ENCODE measurements at regions not wholly inside any gene's neighbourhood (a gene's known extent, or its start where the extent isn't known, plus 50 kb on each side); places are given as distances from the start of the nearest gene placed in this dataset.

GRCh38 chrX:16067886-16068515 lies 55.4 kb upstream of the GRPR start:
- Histone ChIP-seq H3K4me1 (ENCODE audit: insufficient read depth, low read length, severe bottlenecking) (no peaks in the 10 kb centered on the region), H3K4me2 (ENCODE audit: low read length) (no peak overlapping the region), H3K36me3 (ENCODE audit: insufficient read depth, low read length) (no peaks in the 10 kb centered on the region), H3K27ac (ENCODE audit: low read depth, low read length, poor library complexity, severe bottlenecking) (no peak overlapping the region), H3F3A (ENCODE audit: insufficient read depth, low read length) (no peaks in the 10 kb centered on the region), H2AFZ (ENCODE audit: low read length) (no peak overlapping the region), H3K4me3 (ENCODE audit: low read depth, low read length, poor library complexity, severe bottlenecking) (no peak overlapping the region), H3K9me2 (ENCODE audit: low read depth, low read length) (no peaks in the 10 kb centered on the region), H3K9ac (ENCODE audit: low read length) (no peak overlapping the region), H3K27me3 (ENCODE audit: insufficient read depth, low read length) (no peaks in the 10 kb centered on the region), H3K9me3 (ENCODE audit: low read length) (no peaks in the 10 kb centered on the region), H4K20me1 (ENCODE audit: insufficient read depth, low read length) (no peaks in the 10 kb centered on the region), H3K79me2 (ENCODE audit: insufficient read depth, low read length) (no peaks in the 10 kb centered on the region)
- no peak for TF ChIP-seq EZH2 (IDR thresholded peaks at IDR 0.05; ENCODE audit: borderline replicate concordance, low read length)

- Histone ChIP-seq H4K20me1 (ENCODE audit: insufficient read depth, low read length) (no peaks in the 10 kb centered on the region), H3K4me1 (ENCODE audit: insufficient read depth, low read length, severe bottlenecking) (no peaks in the 10 kb centered on the region), H3K36me3 (ENCODE audit: insufficient read depth, low read length) (no peaks in the 10 kb centered on the region), H3K27ac (ENCODE audit: low read depth, low read length, poor library complexity, severe bottlenecking) (no peak overlapping the region), H3K4me2 (ENCODE audit: low read length) (no peak overlapping the region), H3K4me3 (ENCODE audit: low read depth, low read length, poor library complexity, severe bottlenecking) (no peak overlapping the region), H3K79me2 (ENCODE audit: insufficient read depth, low read length) (no peaks in the 10 kb centered on the region), H3K9ac (ENCODE audit: low read length) (no peak overlapping the region), H3K9me3 (ENCODE audit: low read length) (no peaks in the 10 kb centered on the region), H2AFZ (ENCODE audit: low read length) (no peak overlapping the region), H3F3A (ENCODE audit: insufficient read depth, low read length) (no peaks in the 10 kb centered on the region), H3K9me2 (ENCODE audit: low read depth, low read length) (no peaks in the 10 kb centered on the region), H3K27me3 (ENCODE audit: insufficient read depth, low read length) (no peaks in the 10 kb centered on the region)
- no peak for TF ChIP-seq CTCF (IDR thresholded peaks at IDR 0.05; ENCODE audit: low read length)
- TF ChIP-seq EZH2 (IDR thresholded peaks at IDR 0.05; ENCODE audit: borderline replicate concordance, low read length) = no peak
These were observed 59.4 kb upstream of the GRPR start for GRCh38 chrX:16063921-16064320.

- no peak overlapping the region for H3K9ac ChIP-seq (ENCODE audit: low read length)
- H4K20me1 ChIP-seq (ENCODE audit: insufficient read depth, low read length) = no peaks in the 10 kb centered on the region
- no peaks in the 10 kb centered on the region for H3K27me3 ChIP-seq (ENCODE audit: insufficient read depth, low read length)
- no peaks in the 10 kb centered on the region for H3K4me1 ChIP-seq (ENCODE audit: insufficient read depth, low read length, severe bottlenecking)
- H3K36me3 ChIP-seq (ENCODE audit: insufficient read depth, low read length) = no peaks in the 10 kb centered on the region
- H3K9me2 ChIP-seq (ENCODE audit: low read depth, low read length) = no peaks in the 10 kb centered on the region
- H3K9me3 ChIP-seq (ENCODE audit: low read length) = no peaks in the 10 kb centered on the region
- no peak overlapping the region for H3K4me3 ChIP-seq (ENCODE audit: low read depth, low read length, poor library complexity, severe bottlenecking)
- no peak overlapping the region for H2AFZ ChIP-seq (ENCODE audit: low read length)
- H3F3A ChIP-seq (ENCODE audit: insufficient read depth, low read length) = no peaks in the 10 kb centered on the region
- no peak overlapping the region for H3K27ac ChIP-seq (ENCODE audit: low read depth, low read length, poor library complexity, severe bottlenecking)
- TF ChIP-seq EZH2 (IDR thresholded peaks at IDR 0.05; ENCODE audit: borderline replicate concordance, low read length) (no peak), CTCF (IDR thresholded peaks at IDR 0.05; ENCODE audit: low read length) (no peak)
- H3K4me2 ChIP-seq (ENCODE audit: low read length) = no peak overlapping the region
- H3K79me2 ChIP-seq (ENCODE audit: insufficient read depth, low read length) = no peaks in the 10 kb centered on the region
These were observed 60.2 kb upstream of the GRPR start for GRCh38 chrX:16063141-16063540.

GRCh38 chrX:16061296-16061695 lies 62.1 kb upstream of the GRPR start:
- TF ChIP-seq CTCF (IDR thresholded peaks at IDR 0.05; ENCODE audit: low read length) (no peak), EZH2 (IDR thresholded peaks at IDR 0.05; ENCODE audit: borderline replicate concordance, low read length) (no peak)
- no peaks in the 10 kb centered on the region for H3K36me3 ChIP-seq (ENCODE audit: insufficient read depth, low read length)
- no peaks in the 10 kb centered on the region for H3K9me3 ChIP-seq (ENCODE audit: low read length)
- no peak overlapping the region for H2AFZ ChIP-seq (ENCODE audit: low read length)
- H3K4me1 ChIP-seq (ENCODE audit: insufficient read depth, low read length, severe bottlenecking) = no peaks in the 10 kb centered on the region
- no peak overlapping the region for H3K27ac ChIP-seq (ENCODE audit: low read depth, low read length, poor library complexity, severe bottlenecking)
- no peaks in the 10 kb centered on the region for H3F3A ChIP-seq (ENCODE audit: insufficient read depth, low read length)
- no peaks in the 10 kb centered on the region for H3K27me3 ChIP-seq (ENCODE audit: insufficient read depth, low read length)
- H4K20me1 ChIP-seq (ENCODE audit: insufficient read depth, low read length) = no peaks in the 10 kb centered on the region
- H3K4me2 ChIP-seq (ENCODE audit: low read length) = no peak overlapping the region
- no peak overlapping the region for H3K4me3 ChIP-seq (ENCODE audit: low read depth, low read length, poor library complexity, severe bottlenecking)
- no peaks in the 10 kb centered on the region for H3K9me2 ChIP-seq (ENCODE audit: low read depth, low read length)
- H3K9ac ChIP-seq (ENCODE audit: low read length) = no peak overlapping the region
- H3K79me2 ChIP-seq (ENCODE audit: insufficient read depth, low read length) = no peaks in the 10 kb centered on the region
